SK-N-SH treated with all-trans-retinoic acid at 6 μM for 48 hours (cell line): ENCODE measurements at regions not wholly inside any gene's neighbourhood (a gene's known extent, or its start where the extent isn't known, plus 50 kb on each side); places are given as distances from the start of the nearest gene placed in this dataset.

Source experiments
- ATAC-seq: fragments of 200-7000 bp; cut with Tn5 transposase; 3 replicates; pipeline ENCODE4 v1.9.1; 2020; ENCODE audit warnings: mild to moderate bottlenecking, moderate library complexity
- ARNTL ChIP-seq: fragments of 450-650 bp; formaldehyde crosslinking; IDR thresholded peaks from 2 replicates; pipeline ENCODE4 v1.5.0; 2020; ENCODE audit warnings: low read depth, mild to moderate bottlenecking, moderate library complexity, borderline replicate concordance
- BACH2 ChIP-seq: fragments of 250-450 bp; sonication (Bioruptor Pico); IDR thresholded peaks from 2 replicates; pipeline ENCODE4 v1.9.0; 2021; ENCODE audit warnings: mild to moderate bottlenecking, borderline replicate concordance
- CREB5 ChIP-seq: fragments of 250-450 bp; sonication (Bioruptor Pico); IDR thresholded peaks from 2 replicates; pipeline ENCODE4 v1.5.1; 2020; ENCODE audit warnings: low read depth, mild to moderate bottlenecking, moderate library complexity
- CSRNP3 ChIP-seq: fragments of 250-450 bp; sonication (Bioruptor Pico); IDR thresholded peaks from 2 replicates; pipeline ENCODE4 v1.5.1; 2021; ENCODE audit warnings: mild to moderate bottlenecking, moderate library complexity
- ESRRG ChIP-seq: fragments of 250-450 bp; sonication (Bioruptor Pico); IDR thresholded peaks from 2 replicates; pipeline ENCODE4 v1.6.1; 2021; ENCODE audit warnings: mild to moderate bottlenecking
- GLIS3 ChIP-seq: fragments of 250-450 bp; sonication (Bioruptor Pico); IDR thresholded peaks from 2 replicates; pipeline ENCODE4 v1.5.0; 2020; ENCODE audit warnings: mild to moderate bottlenecking, moderate library complexity
- ISL1 ChIP-seq: fragments of 250-450 bp; sonication (Bioruptor Pico); IDR thresholded peaks from 2 replicates; pipeline ENCODE4 v2.1.2; 2022; ENCODE audit warnings: mild to moderate bottlenecking, moderate library complexity
- OSR1 ChIP-seq: fragments of 250-450 bp; sonication (Bioruptor Pico); IDR thresholded peaks from 2 replicates; pipeline ENCODE4 v1.8.0; 2022; ENCODE audit warnings: moderate library complexity, mild to moderate bottlenecking, inconsistent platforms
- PATZ1 ChIP-seq: fragments of 250-450 bp; sonication (Bioruptor Pico); IDR thresholded peaks from 2 replicates; pipeline ENCODE4 v1.8.0; 2020; ENCODE audit warnings: mild to moderate bottlenecking, moderate library complexity, borderline replicate concordance
- POU6F1 ChIP-seq: fragments of 250-450 bp; sonication (Bioruptor Pico); IDR thresholded peaks from 2 replicates; pipeline ENCODE4 v1.8.0; 2021; ENCODE audit warnings: low read depth, mild to moderate bottlenecking, moderate library complexity, borderline replicate concordance
- RARB ChIP-seq: fragments of 250-450 bp; sonication (Bioruptor Pico); IDR thresholded peaks from 2 replicates; pipeline ENCODE4 v1.8.0; 2021; ENCODE audit warnings: mild to moderate bottlenecking, moderate library complexity
- TCF4 ChIP-seq: fragments of 250-450 bp; sonication (Bioruptor Pico); IDR thresholded peaks from 2 replicates; pipeline ENCODE4 v1.8.0; 2021; ENCODE audit warnings: mild to moderate bottlenecking, moderate library complexity, borderline replicate concordance
- TOX ChIP-seq: fragments of 250-450 bp; sonication (Bioruptor Pico); IDR thresholded peaks from 2 replicates; pipeline ENCODE4 v1.8.0; 2021; ENCODE audit warnings: mild to moderate bottlenecking, moderate library complexity, borderline replicate concordance
- TSHZ2 ChIP-seq: fragments of 250-450 bp; sonication (Bioruptor Pico); IDR thresholded peaks from 2 replicates; pipeline ENCODE4 v1.5.0; 2020; ENCODE audit warnings: mild to moderate bottlenecking, moderate library complexity
- ZC3H10 ChIP-seq: fragments of 250-450 bp; sonication (Bioruptor Pico); IDR thresholded peaks from 2 replicates; pipeline ENCODE4 v1.5.1; 2021; ENCODE audit warnings: mild to moderate bottlenecking, moderate library complexity
- ZFP3 ChIP-seq: fragments of 250-450 bp; sonication (Bioruptor Pico); IDR thresholded peaks from 2 replicates; pipeline ENCODE4 v1.5.0; 2020; ENCODE audit warnings: mild to moderate bottlenecking, moderate library complexity
- ZFP30 ChIP-seq: fragments of 450-650 bp; formaldehyde crosslinking; IDR thresholded peaks from 2 replicates; pipeline ENCODE4 v1.5.0; 2022; ENCODE audit warnings: mild to moderate bottlenecking, moderate library complexity
- ZNF70 ChIP-seq: fragments of 450-650 bp; formaldehyde crosslinking; IDR thresholded peaks from 2 replicates; pipeline ENCODE4 v1.5.0; 2020; ENCODE audit warnings: mild to moderate bottlenecking, moderate library complexity
- ZNF8 ChIP-seq: fragments of 450-650 bp; formaldehyde crosslinking; IDR thresholded peaks from 2 replicates; pipeline ENCODE4 v1.5.0; 2020; ENCODE audit warnings: mild to moderate bottlenecking, moderate library complexity

- ATAC-seq = peak; percentile 84
- TF ChIP-seq ISL1 (peak; percentile 26; the same call in 1 of the 2 replicates), ZFP30 (CRISPR knock-in tag) (no peak), ZNF8 (CRISPR knock-in tag) (peak; percentile 37; the same call in 1 of the 2 replicates), TCF4 (CRISPR knock-in tag) (peak; percentile 82; the same call in 1 of the 2 replicates), TSHZ2 (CRISPR knock-in tag) (peak; percentile 65)
Observed at GRCh38 chr10:60521974-60522405, 132.3 kb upstream of the ANK3 start.

- TF ChIP-seq TCF4 (CRISPR knock-in tag) (no peak), RARB (CRISPR knock-in tag) (no peak), ARNTL (no peak), ZNF8 (CRISPR knock-in tag) (no peak), TOX (CRISPR knock-in tag) (no peak)
- TF ChIP-seq, all 23 proteins: peak for 0
- no peak for ATAC-seq
Observed at GRCh38 chr10:60518745-60519144, 129.1 kb upstream of the ANK3 start.

- peak; percentile 11; the same call in 1 of the 3 replicates for ATAC-seq
- TF ChIP-seq ISL1 (no peak), TSHZ2 (CRISPR knock-in tag) (no peak), ZNF70 (CRISPR knock-in tag) (no peak), ZNF8 (CRISPR knock-in tag) (no peak), TOX (CRISPR knock-in tag) (no peak), RARB (CRISPR knock-in tag) (no peak), ESRRG (CRISPR knock-in tag) (no peak), ZC3H10 (CRISPR knock-in tag) (no peak), CSRNP3 (CRISPR knock-in tag) (no peak), GLIS3 (no peak), CREB5 (no peak), OSR1 (CRISPR knock-in tag) (no peak), POU6F1 (CRISPR knock-in tag) (no peak), ARNTL (no peak), BACH2 (CRISPR knock-in tag) (no peak), ZFP30 (CRISPR knock-in tag) (no peak), TCF4 (CRISPR knock-in tag) (no peak), PATZ1 (no peak), ZFP3 (CRISPR knock-in tag) (no peak)
- TF ChIP-seq, all 23 proteins: peak for 0
Observed at GRCh38 chr10:60517805-60518204, 128.1 kb upstream of the ANK3 start.
